ENCODE measurements at regions not wholly inside any gene's neighbourhood (a gene's known extent, or its start where the extent isn't known, plus 50 kb on each side); places are given as distances from the start of the nearest gene placed in this dataset.

DNA sequence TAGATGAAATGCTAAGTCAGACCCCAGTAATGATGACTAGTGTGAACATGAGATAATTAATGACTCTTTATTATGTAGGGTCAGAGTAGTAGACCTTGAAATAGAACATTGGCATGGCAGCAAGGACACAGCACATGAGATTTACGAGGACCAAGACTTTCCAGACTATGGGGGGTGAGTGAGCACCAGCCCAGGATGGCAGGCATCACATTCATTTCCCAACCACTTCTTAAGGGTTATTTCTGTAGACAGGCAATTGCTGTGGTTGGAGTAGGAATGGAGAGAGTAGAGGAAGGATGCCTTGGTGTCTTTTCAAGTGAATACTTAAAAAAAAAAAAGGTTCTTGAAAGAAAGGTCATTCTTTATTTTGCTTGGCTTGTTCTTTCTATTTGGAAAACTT, 189.4 kb upstream of the DYRK2 start:
- TF ChIP-seq, protein P1, sequence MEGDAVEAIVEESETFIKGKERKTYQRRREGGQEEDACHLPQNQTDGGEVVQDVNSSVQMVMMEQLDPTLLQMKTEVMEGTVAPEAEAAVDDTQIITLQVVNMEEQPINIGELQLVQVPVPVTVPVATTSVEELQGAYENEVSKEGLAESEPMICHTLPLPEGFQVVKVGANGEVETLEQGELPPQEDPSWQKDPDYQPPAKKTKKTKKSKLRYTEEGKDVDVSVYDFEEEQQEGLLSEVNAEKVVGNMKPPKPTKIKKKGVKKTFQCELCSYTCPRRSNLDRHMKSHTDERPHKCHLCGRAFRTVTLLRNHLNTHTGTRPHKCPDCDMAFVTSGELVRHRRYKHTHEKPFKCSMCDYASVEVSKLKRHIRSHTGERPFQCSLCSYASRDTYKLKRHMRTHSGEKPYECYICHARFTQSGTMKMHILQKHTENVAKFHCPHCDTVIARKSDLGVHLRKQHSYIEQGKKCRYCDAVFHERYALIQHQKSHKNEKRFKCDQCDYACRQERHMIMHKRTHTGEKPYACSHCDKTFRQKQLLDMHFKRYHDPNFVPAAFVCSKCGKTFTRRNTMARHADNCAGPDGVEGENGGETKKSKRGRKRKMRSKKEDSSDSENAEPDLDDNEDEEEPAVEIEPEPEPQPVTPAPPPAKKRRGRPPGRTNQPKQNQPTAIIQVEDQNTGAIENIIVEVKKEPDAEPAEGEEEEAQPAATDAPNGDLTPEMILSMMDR (IDR thresholded peaks at IDR 0.05) = no peak
- Histone ChIP-seq H3K4me3 (no peak overlapping the region), H3K4me1 (peaks cover 0 to 10% of the 10 kb centered on the region in 2 donors), H3K27me3 (no peaks in the 10 kb centered on the region), H3K9me3 (no peaks in the 10 kb centered on the region), H3K36me3 (no peaks in the 10 kb centered on the region), H3K27ac (no peak overlapping the region)
- no peak for DNase-seq (ENCODE audit: low spot score in 2 of 2)
- intact Hi-C loops (cut with DNase I) = no loop called here

DNA sequence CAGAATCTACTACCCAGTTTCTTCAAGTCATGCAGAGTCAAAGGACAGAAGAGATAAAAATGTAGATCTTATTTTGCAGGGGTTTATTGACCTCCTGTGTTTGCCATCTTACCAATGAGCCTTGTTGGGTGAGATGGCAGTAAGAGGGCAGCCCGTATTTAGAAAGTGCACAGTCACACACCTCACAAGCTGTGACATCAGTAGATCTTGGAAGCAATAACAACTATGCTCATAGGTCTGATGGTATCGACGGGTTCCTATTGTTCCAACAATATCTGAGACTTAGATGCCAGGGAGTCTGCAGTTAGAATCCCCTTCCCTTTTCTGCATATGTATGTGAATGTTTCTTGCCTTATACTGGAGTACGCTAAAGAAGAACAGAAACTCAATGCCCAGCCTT, 189.0 kb upstream of the DYRK2 start:
- Histone ChIP-seq H3K9me3 (no peaks in the 10 kb centered on the region), H3K27me3 (no peaks in the 10 kb centered on the region), H3K36me3 (no peaks in the 10 kb centered on the region), H3K4me1 (peaks cover 0 to 10% of the 10 kb centered on the region in 2 donors), H3K4me3 (no peak overlapping the region), H3K27ac (no peak overlapping the region)
- intact Hi-C loops (cut with DNase I) = no loop called here
- TF ChIP-seq, protein P1 (IDR thresholded peaks at IDR 0.05) = no peak
- no peak for DNase-seq (ENCODE audit: low spot score in 2 of 2)

DNA sequence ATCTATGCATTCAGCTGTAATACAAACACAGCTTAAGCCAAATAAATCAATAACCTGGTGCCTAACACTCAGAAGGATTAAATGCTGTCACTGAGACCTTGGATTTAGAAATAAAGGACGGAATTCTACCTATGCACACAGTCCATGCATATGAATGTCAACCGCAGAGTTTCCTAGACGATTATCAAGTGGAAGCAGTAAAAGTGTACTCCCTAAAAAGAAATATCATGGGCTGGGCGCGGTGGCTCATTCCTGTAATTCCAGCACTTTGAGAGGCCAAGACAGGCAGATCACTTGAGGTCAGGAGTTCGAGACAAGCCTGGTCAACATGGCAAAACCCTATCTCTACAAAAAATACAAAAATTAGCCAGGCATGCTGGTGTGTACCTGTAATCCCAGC, 188.2 kb upstream of the DYRK2 start:
- intact Hi-C loops (cut with DNase I) = no loop called here
- H3K9me3 ChIP-seq = no peaks in the 10 kb centered on the region
- TF ChIP-seq, protein P1 (IDR thresholded peaks at IDR 0.05) = no peak

DNA sequence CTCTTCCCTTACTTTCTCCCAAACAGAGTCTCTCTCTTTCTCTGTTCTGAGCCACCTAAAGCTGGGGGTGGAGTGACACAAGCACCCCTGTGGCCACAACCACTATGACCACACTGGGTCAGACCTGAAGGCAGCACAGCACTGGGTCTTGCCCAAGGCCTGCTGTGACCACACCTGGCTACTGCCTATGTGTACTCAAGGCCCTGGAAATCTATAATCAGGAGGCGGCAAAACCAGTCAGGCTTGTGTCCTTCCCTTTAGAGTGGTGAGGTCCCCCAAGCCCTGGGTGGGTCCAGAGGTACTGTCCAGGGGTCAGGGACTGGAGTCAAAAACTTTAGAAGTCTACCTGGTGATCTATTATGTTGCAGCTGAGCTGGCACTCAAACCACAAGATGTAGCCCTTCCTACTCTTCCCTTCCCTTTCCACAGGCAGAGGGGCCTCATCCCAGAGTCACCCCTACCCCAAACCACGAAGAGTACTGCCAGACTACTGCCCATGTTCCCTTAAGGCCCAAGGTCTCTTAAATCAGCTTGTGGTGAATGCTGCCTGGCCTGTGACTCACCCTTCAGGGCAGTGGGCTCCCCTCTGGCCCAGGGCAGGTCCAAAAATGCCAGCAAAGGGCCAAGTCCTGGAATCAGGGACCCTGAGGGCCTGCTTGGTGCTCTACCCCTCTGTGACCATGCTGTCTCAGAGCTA, 179.8 kb upstream of the DYRK2 start:
- DNase-seq (ENCODE audit: low spot score in 2 of 2) = no peak
- Histone ChIP-seq H3K27me3 (no peaks in the 10 kb centered on the region), H3K27ac (no peak overlapping the region), H3K4me3 (no peak overlapping the region), H3K4me1 (no peaks in the 10 kb centered on the region), H3K36me3 (no peaks in the 10 kb centered on the region), H3K9me3 (peaks cover 0 to 5% of the 10 kb centered on the region in 2 donors)
- TF ChIP-seq, protein P1 (IDR thresholded peaks at IDR 0.05) = no peak
- intact Hi-C loops (cut with DNase I) = no loop called here

More for the DNA sequence above, 188.2 kb upstream of the DYRK2 start:
- Histone ChIP-seq H3K27ac (no peak overlapping the region), H3K27me3 (no peaks in the 10 kb centered on the region), H3K36me3 (no peaks in the 10 kb centered on the region), H3K4me1 (peaks cover 0 to 10% of the 10 kb centered on the region in 2 donors), H3K4me3 (no peak overlapping the region)
- no peak for DNase-seq (ENCODE audit: low spot score in 2 of 2)

DNA sequence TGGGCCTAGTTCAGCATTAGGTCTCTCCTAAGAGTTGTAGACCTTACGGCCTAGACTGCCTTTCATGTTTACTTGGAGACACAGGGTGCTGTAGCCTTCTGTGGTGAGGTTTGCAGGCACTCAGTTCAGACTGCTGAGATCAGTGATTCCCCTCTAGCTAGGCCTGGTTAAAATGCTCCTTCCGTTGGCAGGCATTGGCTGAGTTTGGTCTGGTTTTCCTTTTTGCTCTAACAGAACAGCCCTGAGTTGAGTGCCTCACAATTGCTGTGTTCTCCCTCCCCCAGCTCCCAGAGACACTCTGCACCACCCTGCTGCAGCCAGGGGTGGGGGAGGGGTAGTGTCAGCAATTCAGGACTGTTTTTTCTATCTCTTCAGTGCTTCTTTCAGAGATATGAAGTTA, 178.9 kb upstream of the DYRK2 start:
- Histone ChIP-seq H3K27me3 (no peaks in the 10 kb centered on the region), H3K27ac (no peak overlapping the region), H3K9me3 (peaks cover 0 to 5% of the 10 kb centered on the region in 2 donors), H3K4me3 (no peak overlapping the region), H3K36me3 (no peaks in the 10 kb centered on the region), H3K4me1 (no peaks in the 10 kb centered on the region)
- no peak for DNase-seq (ENCODE audit: low spot score in 2 of 2)
- intact Hi-C loops (cut with DNase I) = no loop called here
- TF ChIP-seq, protein P1 (IDR thresholded peaks at IDR 0.05) = no peak
